HepG2 (cell line): ENCODE measurements at regions not wholly inside any gene's neighbourhood (a gene's known extent, or its start where the extent isn't known, plus 50 kb on each side); places are given as distances from the start of the nearest gene placed in this dataset.
A peak's percentile ranks its signal among the peaks of the same experiment; 100 is the strongest.

ENCODE experiments used
- ATAC-seq: fragments of 200-7000 bp; cut with Tn5 transposase; 3 replicates; pipeline ENCODE4 v1.9.1; 2020; ENCODE audit warnings: mild to moderate bottlenecking, moderate library complexity
- BruUV-seq: library from RNA; stranded (reverse); fragments of 400-500 nt; replicated peaks from 2 replicates; lab custom pipeline; 2021; lab: Mats Ljungman, UMichigan
- CTCF ChIA-PET: fragments of 300-600 bp; formaldehyde crosslinking; extraction: SDS; loops from one replicate; lab custom pipeline; 2021; ENCODE audit warnings: low total read pairs, inconsistent platforms, low intra/inter-chr PET ratio; lab: Yijun Ruan, JAX
- POLR2A ChIA-PET: fragments of 350-600 bp; sonication (Branson Sonifier 250); formaldehyde crosslinking; loops from one replicate; lab custom pipeline; 2020; ENCODE audit warnings: antibody characterized with exemption, inconsistent platforms; lab: Yijun Ruan, JAX
- DNase-seq: peaks from one replicate; pipeline ENCODE4 v3.0.0-alpha.2; 2015; ENCODE audit warnings: low spot score
- FAIRE-seq: peaks from 3 replicates; lab custom pipeline; 2011; peaks lifted over from hg19 to GRCh38; lab: Jason Lieb, UNC
- H2AFZ ChIP-seq: one replicate; pipeline ENCODE4 v1.6.1; 2011; ENCODE audit warnings: low read length, inconsistent platforms
- H3K27ac ChIP-seq: fragments of 300-600 bp; 3 replicates; pipeline ENCODE4 v1.8.0; 2011; ENCODE audit warnings: mixed run types, mild to moderate bottlenecking, mixed read lengths, low read length, inconsistent platforms; ENCODE audit not compliant: insufficient read depth; ENCODE audit errors: extremely low read length
- H3K27me3 ChIP-seq, 2 experiments: fragments of 200-600 bp in 1 of 2; 2 replicates in 1 of 2; 3 replicates in 1 of 2; pipeline versions ENCODE4 v1.6.0 to v1.8.0; 2011; ENCODE audit warnings: low read length in 2 of 2, mild to moderate bottlenecking in 2 of 2, moderate library complexity in 2 of 2, inconsistent platforms in 1 of 2; ENCODE audit not compliant: insufficient read depth in 2 of 2, control insufficient read depth in 1 of 2
- H3K36me3 ChIP-seq, 2 experiments: fragments of 200-600 bp in 1 of 2; replicated peaks in 1 of 2; 2 replicates in 1 of 2; 3 replicates in 1 of 2; pipeline versions ENCODE4 v1.5.1 to v1.8.0; 2011; ENCODE audit warnings: low read length in 2 of 2, inconsistent platforms in 1 of 2; ENCODE audit not compliant: insufficient read depth in 2 of 2, control insufficient read depth in 1 of 2
- H3K4me1 ChIP-seq: 2 replicates; pipeline ENCODE4 v1.5.1; 2012; ENCODE audit warnings: low read length, inconsistent platforms; ENCODE audit not compliant: insufficient read depth
- H3K4me2 ChIP-seq: 2 replicates; pipeline ENCODE4 v1.6.0; 2011; ENCODE audit warnings: low read depth, low read length, inconsistent platforms
- H3K4me3 ChIP-seq, 3 experiments: fragments of 200-600 bp in 1 of 3; sonication (generic), shearing (Covaris generic) in 1 of 3; replicated peaks in 1 of 3; 2 replicates each; pipeline ENCODE4 v1.5.1; 2011 to 2016; ENCODE audit warnings: low read length in 3 of 3, inconsistent platforms in 2 of 3, low read depth in 2 of 3, mild to moderate bottlenecking in 2 of 3, control low read depth in 1 of 3, mixed read lengths in 1 of 3; ENCODE audit not compliant: insufficient read depth in 1 of 3
- H3K79me2 ChIP-seq: one replicate; pipeline ENCODE4 v1.6.1; 2011; ENCODE audit warnings: low read length, inconsistent platforms; ENCODE audit not compliant: insufficient read depth
- H3K9ac ChIP-seq: 2 replicates; pipeline ENCODE4 v1.6.0; 2011; ENCODE audit warnings: mild to moderate bottlenecking, low read depth, low read length, inconsistent platforms; ENCODE audit not compliant: insufficient read depth
- H3K9me3 ChIP-seq: 2 replicates; pipeline ENCODE4 v1.5.1; 2012; ENCODE audit warnings: mild to moderate bottlenecking, low read length
- H4K20me1 ChIP-seq: 2 replicates; pipeline ENCODE4 v1.6.0; 2011; ENCODE audit warnings: inconsistent platforms, mild to moderate bottlenecking, low read length, moderate library complexity; ENCODE audit not compliant: insufficient read depth
- AHDC1 ChIP-seq: sonication (generic); formaldehyde crosslinking; IDR thresholded peaks from 2 replicates; pipeline ENCODE4 v1.5.1; 2020; ENCODE audit warnings: mild to moderate bottlenecking, missing genetic modification reagents, borderline replicate concordance
- ARHGAP35 ChIP-seq: sonication (generic); formaldehyde crosslinking; IDR thresholded peaks from 2 replicates; pipeline ENCODE4 v1.9.0; 2022; ENCODE audit warnings: mild to moderate bottlenecking, inconsistent platforms, moderate library complexity, missing genetic modification reagents, borderline replicate concordance
- CBFB ChIP-seq: sonication (generic); formaldehyde crosslinking; IDR thresholded peaks from 2 replicates; pipeline ENCODE4 v1.4.0; 2020; ENCODE audit warnings: missing genetic modification reagents
- CTCF ChIP-seq: sonication (generic); formaldehyde crosslinking; IDR thresholded peaks from 2 replicates; pipeline ENCODE4 v1.5.0; 2020; ENCODE audit warnings: mild to moderate bottlenecking, missing genetic modification reagents, moderate library complexity
- GPN1 ChIP-seq: sonication (generic); formaldehyde crosslinking; IDR thresholded peaks from 2 replicates; pipeline ENCODE4 v1.5.1; 2020; ENCODE audit warnings: missing genetic modification reagents, borderline replicate concordance
- MATR3 ChIP-seq: sonication (generic); formaldehyde crosslinking; IDR thresholded peaks from 2 replicates; pipeline ENCODE4 v1.4.0; 2020; ENCODE audit warnings: missing genetic modification reagents
- NCOA2 ChIP-seq: sonication (generic); formaldehyde crosslinking; IDR thresholded peaks from 2 replicates; pipeline ENCODE4 v1.8.0; 2022; ENCODE audit warnings: inconsistent platforms
- NFE2 ChIP-seq: sonication (generic); formaldehyde crosslinking; IDR thresholded peaks from 2 replicates; pipeline ENCODE4 v1.4.0; 2020; ENCODE audit warnings: missing genetic modification reagents
- ZBTB38 ChIP-seq: sonication (generic); formaldehyde crosslinking; IDR thresholded peaks from 2 replicates; pipeline ENCODE4 v1.5.1; 2020; ENCODE audit warnings: mild to moderate bottlenecking, missing genetic modification reagents
- ZNF713 ChIP-seq: sonication (generic); formaldehyde crosslinking; IDR thresholded peaks from 2 replicates; pipeline ENCODE4 v1.4.0; 2020; ENCODE audit warnings: mild to moderate bottlenecking, missing genetic modification reagents
- ZNF761 ChIP-seq: sonication (generic); formaldehyde crosslinking; conservative IDR thresholded peaks from 2 replicates; pipeline ENCODE4 v1.4.0; 2020; ENCODE audit warnings: mild to moderate bottlenecking, missing genetic modification reagents
- ZSCAN25 ChIP-seq: sonication (generic); formaldehyde crosslinking; IDR thresholded peaks from 2 replicates; pipeline ENCODE4 v1.8.0; 2022; ENCODE audit warnings: mild to moderate bottlenecking, missing genetic modification reagents
- ZSCAN9 ChIP-seq: IDR thresholded peaks from 2 replicates; pipeline ENCODE4 v1.6.1; 2016; ENCODE audit warnings: borderline replicate concordance
- WGBS: methylation state at CpG from one replicate; pipeline ENCODE4 v1.1.6; 2017; ENCODE audit warnings: low lambda C conversion rate; 5-methylcytosine and 5-hydroxymethylcytosine counted together
- in situ Hi-C: cut with HindIII; loops from 2 replicates; pipeline ENCODE4 v1.10.0; 2017; ENCODE audit warnings: low pct_unique_long_range_greater_than_20kb; ENCODE audit not compliant: extremely low pct_ligation_motif_present
- intact Hi-C: fragments of 100-400 bp; cut with micrococcal nuclease; formaldehyde crosslinking; loops from one replicate; pipeline ENCODE4 v1.10.0; 2022; ENCODE audit not compliant: unreplicated experiment
- TF ChIP-seq, protein P1 (sequence below): IDR thresholded peaks from 2 replicates; pipeline ENCODE4 v1.6.1; 2012; ENCODE audit warnings: low read depth, low read length, improper control_type of control experiment

DNA sequence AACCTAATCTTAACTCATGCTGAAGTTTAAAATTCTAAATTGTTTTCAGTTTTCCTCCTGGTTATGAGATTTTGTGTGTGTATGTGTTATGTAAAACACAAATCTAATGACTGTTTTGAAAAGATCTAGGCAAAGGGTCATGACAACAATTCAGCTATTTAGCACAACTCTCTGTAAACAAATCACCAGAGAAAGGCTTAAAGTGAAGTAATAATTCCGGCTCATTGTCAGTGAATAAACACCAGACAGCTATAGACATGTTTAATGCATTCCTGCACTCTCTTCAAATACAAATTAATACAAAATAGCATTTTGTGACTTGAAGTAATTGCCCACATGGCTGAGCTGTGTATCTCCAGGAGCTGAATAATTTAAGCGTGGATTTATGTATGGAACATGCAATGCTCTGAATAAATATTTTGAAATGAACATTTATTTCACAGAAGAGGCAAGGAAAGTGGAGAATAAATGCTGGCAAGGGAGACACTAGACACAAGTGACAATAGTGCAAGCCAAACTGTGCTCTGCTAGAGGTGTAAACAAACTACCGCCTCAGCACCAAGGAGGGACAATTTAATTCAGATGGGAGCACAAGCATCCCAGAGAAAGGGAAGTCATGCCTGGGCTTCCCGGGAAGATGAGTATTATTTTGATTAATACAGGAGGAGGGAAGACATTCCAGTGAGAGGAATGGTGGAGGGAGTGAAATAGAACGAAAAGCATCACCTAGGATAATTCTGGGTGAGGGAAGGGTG, 133.6 kb upstream of the XPO1 start:
- Histone ChIP-seq H3K27me3 (peaks cover 0 to 4% of the 10 kb centered on the region in 2 experiments; a peak in 1 of 5 replicates), H3K36me3 (no peaks in the 10 kb centered on the region), H3K9me3 (peaks cover 11% of the 10 kb centered on the region; the same call in 1 of the 2 replicates), H4K20me1 (no peaks in the 10 kb centered on the region), H3K4me2 (peak overlapping the region; percentile 63), H2AFZ (no peak overlapping the region), H3K27ac (no peak overlapping the region), H3K79me2 (no peaks in the 10 kb centered on the region), H3K9ac (no peak overlapping the region), H3K4me3 (peak overlapping the region; percentile 8 to 35 (median 18); a peak in 4 of 6 replicates), H3K4me1 (peaks cover 24% of the 10 kb centered on the region)
- ChIA-PET CTCF (interaction anchor here (0.6 kb wide), 1 partner anchor 128 kb away, joined by 3 read pairs; no protein-coding TSS in a partner anchor), POLR2A (interaction anchor here (0.8 to 1.0 kb wide), 2 partner anchors 42 to 133 kb away, joined by 3 read pairs; partner anchors contain the start of gene XPO1)
- DNase-seq = peak; percentile 39
- peak; percentile 69 for ATAC-seq
- no TSS peak for BruUV-seq
- FAIRE-seq = no peak
- intact Hi-C loops (no loop called here), in situ Hi-C loops (no loop called here)
- 31% methylated on average over 5 of the region's 5 CpGs for WGBS
- no peak for TF ChIP-seq ARHGAP35 (CRISPR knock-in tag)
- peak; percentile 60 for TF ChIP-seq NCOA2 (CRISPR knock-in tag)
- TF ChIP-seq GPN1 (CRISPR knock-in tag) = no peak
- no peak for TF ChIP-seq CTCF (CRISPR knock-in tag)
- TF ChIP-seq AHDC1 (CRISPR knock-in tag) = peak; percentile 47; the same call in 1 of the 2 replicates
- no peak for TF ChIP-seq MATR3
- TF ChIP-seq CBFB (CRISPR knock-in tag) = no peak
- TF ChIP-seq ZNF713 (CRISPR knock-in tag) = no peak
- no peak for TF ChIP-seq ZBTB38 (CRISPR knock-in tag)
- no peak for TF ChIP-seq ZNF761 (CRISPR knock-in tag)
- TF ChIP-seq ZSCAN25 (CRISPR knock-in tag) = no peak
- TF ChIP-seq NFE2 (CRISPR knock-in tag) = no peak
- TF ChIP-seq ZSCAN9 (CRISPR knock-in tag) = no peak
- TF ChIP-seq, protein P1, sequence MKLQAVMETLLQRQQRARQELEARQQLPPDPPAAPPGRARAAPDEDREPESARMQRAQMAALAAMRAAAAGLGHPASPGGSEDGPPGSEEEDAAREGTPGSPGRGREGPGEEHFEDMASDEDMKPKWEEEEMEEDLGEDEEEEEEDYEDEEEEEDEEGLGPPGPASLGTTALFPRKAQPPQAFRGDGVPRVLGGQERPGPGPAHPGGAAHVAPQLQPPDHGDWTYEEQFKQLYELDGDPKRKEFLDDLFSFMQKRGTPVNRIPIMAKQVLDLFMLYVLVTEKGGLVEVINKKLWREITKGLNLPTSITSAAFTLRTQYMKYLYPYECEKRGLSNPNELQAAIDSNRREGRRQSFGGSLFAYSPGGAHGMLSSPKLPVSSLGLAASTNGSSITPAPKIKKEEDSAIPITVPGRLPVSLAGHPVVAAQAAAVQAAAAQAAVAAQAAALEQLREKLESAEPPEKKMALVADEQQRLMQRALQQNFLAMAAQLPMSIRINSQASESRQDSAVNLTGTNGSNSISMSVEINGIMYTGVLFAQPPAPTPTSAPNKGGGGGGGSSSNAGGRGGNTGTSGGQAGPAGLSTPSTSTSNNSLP = 0 out of 2 replicates have a peak, but pooled peaks have one; percentile 35
